HEK293 (cell line): ENCODE measurements at regions not wholly inside any gene's neighbourhood (a gene's known extent, or its start where the extent isn't known, plus 50 kb on each side); places are given as distances from the start of the nearest gene placed in this dataset.

ENCODE experiments used
- ZBTB1 ChIP-seq: fragments of 450-650 bp; formaldehyde crosslinking; IDR thresholded peaks from 2 replicates; pipeline ENCODE4 v1.5.1; 2016; ENCODE audit warnings: missing biosample characterization, missing genetic modification characterization
- ZNF133 ChIP-seq: fragments of 450-650 bp; formaldehyde crosslinking; IDR thresholded peaks from 2 replicates; pipeline ENCODE4 v1.5.1; 2016; ENCODE audit warnings: missing biosample characterization, missing genetic modification characterization
- ZNF561 ChIP-seq: fragments of 450-650 bp; IDR thresholded peaks from 2 replicates; pipeline ENCODE4 v1.5.1; 2018; ENCODE audit warnings: missing biosample characterization, missing genetic modification characterization, borderline replicate concordance
- ZNF768 ChIP-seq: fragments of 450-650 bp; formaldehyde crosslinking; IDR thresholded peaks from 2 replicates; pipeline ENCODE4 v1.5.1; 2018; ENCODE audit warnings: missing biosample characterization, mild to moderate bottlenecking, missing genetic modification characterization
- ZSCAN23 ChIP-seq: fragments of 450-650 bp; formaldehyde crosslinking; IDR thresholded peaks from 2 replicates; pipeline ENCODE4 v1.5.1; 2016; ENCODE audit warnings: missing biosample characterization, missing genetic modification characterization
- TF ChIP-seq, protein P1 (sequence below): fragments of 450-650 bp; formaldehyde crosslinking; IDR thresholded peaks from 2 replicates; pipeline ENCODE4 v1.5.1; 2016; ENCODE audit warnings: missing biosample characterization, missing genetic modification characterization
- TF ChIP-seq, protein P2 (sequence below): fragments of 450-650 bp; formaldehyde crosslinking; IDR thresholded peaks from 2 replicates; pipeline ENCODE4 v1.5.1; 2016; ENCODE audit warnings: missing biosample characterization, missing genetic modification characterization

DNA sequence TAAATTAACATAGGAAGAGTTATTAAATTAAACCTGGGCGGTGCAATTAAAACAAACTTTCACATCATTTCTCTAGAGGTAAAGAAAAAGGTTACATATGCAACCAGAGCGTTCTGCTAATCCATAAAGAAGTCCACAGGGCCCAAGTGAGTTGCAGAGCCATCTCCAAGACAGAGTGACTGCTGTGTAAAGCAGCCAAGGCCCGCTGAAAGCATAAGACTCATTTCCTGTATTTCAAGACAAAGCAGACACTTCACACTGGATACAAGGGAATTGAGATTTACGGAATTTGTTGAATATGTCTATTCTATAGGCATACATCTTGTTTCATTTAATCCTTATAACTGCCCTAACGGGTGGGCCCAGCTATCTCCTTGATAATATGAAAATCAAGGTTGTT, 422.8 kb downstream of the CBLN4 start:
- no peak for TF ChIP-seq ZNF561 (tag by site-specific recombination)
- no peak for TF ChIP-seq ZNF768 (tag by site-specific recombination)
- no peak for TF ChIP-seq ZBTB1 (tag by site-specific recombination)
- TF ChIP-seq ZNF133 (tag by site-specific recombination) = no peak
- TF ChIP-seq, protein P1, sequence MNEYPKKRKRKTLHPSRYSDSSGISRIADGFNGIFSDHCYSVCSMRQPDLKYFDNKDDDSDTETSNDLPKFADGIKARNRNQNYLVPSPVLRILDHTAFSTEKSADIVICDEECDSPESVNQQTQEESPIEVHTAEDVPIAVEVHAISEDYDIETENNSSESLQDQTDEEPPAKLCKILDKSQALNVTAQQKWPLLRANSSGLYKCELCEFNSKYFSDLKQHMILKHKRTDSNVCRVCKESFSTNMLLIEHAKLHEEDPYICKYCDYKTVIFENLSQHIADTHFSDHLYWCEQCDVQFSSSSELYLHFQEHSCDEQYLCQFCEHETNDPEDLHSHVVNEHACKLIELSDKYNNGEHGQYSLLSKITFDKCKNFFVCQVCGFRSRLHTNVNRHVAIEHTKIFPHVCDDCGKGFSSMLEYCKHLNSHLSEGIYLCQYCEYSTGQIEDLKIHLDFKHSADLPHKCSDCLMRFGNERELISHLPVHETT = no peak
- no peak for TF ChIP-seq ZSCAN23 (tag by site-specific recombination)
- TF ChIP-seq, protein P2, sequence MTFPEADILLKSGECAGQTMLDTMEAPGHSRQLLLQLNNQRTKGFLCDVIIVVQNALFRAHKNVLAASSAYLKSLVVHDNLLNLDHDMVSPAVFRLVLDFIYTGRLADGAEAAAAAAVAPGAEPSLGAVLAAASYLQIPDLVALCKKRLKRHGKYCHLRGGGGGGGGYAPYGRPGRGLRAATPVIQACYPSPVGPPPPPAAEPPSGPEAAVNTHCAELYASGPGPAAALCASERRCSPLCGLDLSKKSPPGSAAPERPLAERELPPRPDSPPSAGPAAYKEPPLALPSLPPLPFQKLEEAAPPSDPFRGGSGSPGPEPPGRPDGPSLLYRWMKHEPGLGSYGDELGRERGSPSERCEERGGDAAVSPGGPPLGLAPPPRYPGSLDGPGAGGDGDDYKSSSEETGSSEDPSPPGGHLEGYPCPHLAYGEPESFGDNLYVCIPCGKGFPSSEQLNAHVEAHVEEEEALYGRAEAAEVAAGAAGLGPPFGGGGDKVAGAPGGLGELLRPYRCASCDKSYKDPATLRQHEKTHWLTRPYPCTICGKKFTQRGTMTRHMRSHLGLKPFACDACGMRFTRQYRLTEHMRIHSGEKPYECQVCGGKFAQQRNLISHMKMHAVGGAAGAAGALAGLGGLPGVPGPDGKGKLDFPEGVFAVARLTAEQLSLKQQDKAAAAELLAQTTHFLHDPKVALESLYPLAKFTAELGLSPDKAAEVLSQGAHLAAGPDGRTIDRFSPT = no peak
